CD4-positive, alpha-beta T cell (primary cell): ENCODE measurements at regions not wholly inside any gene's neighbourhood (a gene's known extent, or its start where the extent isn't known, plus 50 kb on each side); places are given as distances from the start of the nearest gene placed in this dataset.
A peak's percentile ranks its signal among the peaks of the same experiment; 100 is the strongest.
"Not testable (repeated sequence)": the region's sequence is repeated elsewhere in the genome, so short reads cannot be mapped to it uniquely, and the experiment has no call there.

Experiments
- ATAC-seq: fragments of 200-7000 bp; cut with Tn5 transposase; one replicate; pipeline ENCODE4 v1.10.0; 2022; ENCODE audit warnings: mild to moderate bottlenecking; ENCODE audit not compliant: poor library complexity
- CTCF ChIA-PET: fragments of 350-600 bp; sonication (Branson Sonifier 250); formaldehyde crosslinking; loops from one replicate; lab custom pipeline; 2021; ENCODE audit warnings: antibody characterized with exemption, inconsistent platforms; lab: Charles Lee
- POLR2A ChIA-PET: fragments of 350-600 bp; sonication (Branson Sonifier 250); formaldehyde crosslinking; loops from one replicate; lab custom pipeline; 2021; ENCODE audit warnings: antibody characterized with exemption, inconsistent platforms; lab: Charles Lee
- DNase-seq, 14 experiments: peaks; one replicate each; pipeline ENCODE4 v3.0.0-alpha.2; 2013 to 2020; ENCODE audit warnings: mixed read lengths in 2 of 14
- H3K27ac ChIP-seq, 2 donors: one replicate each; pipeline versions ENCODE4 v1.5.1 to v1.7.0; 2013; ENCODE audit warnings: low read length in 2 of 2, low read depth in 1 of 2, mild to moderate bottlenecking in 1 of 2
- H3K27me3 ChIP-seq, 2 experiments: 1 replicate in 1 of 2; 2 replicates in 1 of 2; pipeline versions ENCODE4 v1.6.1 to v1.7.0; 2013; ENCODE audit warnings: low read length in 2 of 2, control low read depth in 1 of 2, mild to moderate bottlenecking in 1 of 2, moderate library complexity in 1 of 2; ENCODE audit not compliant: insufficient read depth in 2 of 2, control insufficient read depth in 1 of 2
- H3K36me3 ChIP-seq: one replicate; pipeline ENCODE4 v1.6.1; 2013; ENCODE audit warnings: low read length, control low read depth; ENCODE audit not compliant: insufficient read depth
- H3K4me1 ChIP-seq: one replicate; pipeline ENCODE4 v1.6.1; 2013; ENCODE audit warnings: low read length, control low read depth; ENCODE audit not compliant: insufficient read depth
- H3K4me3 ChIP-seq: one replicate; pipeline ENCODE4 v1.5.1; 2013; ENCODE audit warnings: mild to moderate bottlenecking, low read length, moderate library complexity
- H3K9me3 ChIP-seq, 2 experiments: 1 replicate in 1 of 2; 2 replicates in 1 of 2; pipeline versions ENCODE4 v1.6.1 to v1.7.0; 2013; ENCODE audit warnings: low read length in 2 of 2, mild to moderate bottlenecking in 2 of 2, control low read depth in 1 of 2, moderate library complexity in 1 of 2; ENCODE audit not compliant: control insufficient read depth in 1 of 2, insufficient read depth in 1 of 2
- H3K27ac Mint-ChIP-seq: one replicate; pipeline ENCODE4 v1.8.0; 2020; ENCODE audit warnings: mixed read lengths
- H3K27me3 Mint-ChIP-seq: one replicate; pipeline ENCODE4 v1.8.0; 2021; ENCODE audit warnings: mixed read lengths
- H3K36me3 Mint-ChIP-seq: one replicate; pipeline ENCODE4 v1.8.0; 2021; ENCODE audit warnings: low read depth, mixed read lengths
- H3K4me1 Mint-ChIP-seq: one replicate; pipeline ENCODE4 v1.8.0; 2021; ENCODE audit warnings: low read depth, mixed read lengths
- H3K4me3 Mint-ChIP-seq: one replicate; pipeline ENCODE4 v1.8.0; 2020; ENCODE audit warnings: mild to moderate bottlenecking, mixed read lengths
- H3K9me3 Mint-ChIP-seq: one replicate; pipeline ENCODE4 v1.8.0; 2020; ENCODE audit warnings: mixed read lengths
- intact Hi-C, 2 experiments: fragments of 100-400 bp; cut with DNase I in 1 of 2; cut with micrococcal nuclease in 1 of 2; formaldehyde crosslinking; loops; one replicate each; pipeline versions ENCODE4 v1.15.1 to v1.9.0; 2023 to 2025; cut with DNase I, micrococcal nuclease
- TF ChIP-seq, protein P1 (sequence below): fragments of 200-600 bp; IDR thresholded peaks from one replicate; pipeline ENCODE4 v1.8.0; 2022; ENCODE audit warnings: antibody characterized with exemption, mild to moderate bottlenecking

GRCh38 chr6:28615616-28615954 lies 89.9 kb downstream of the GPX5 start:
- Histone ChIP-seq H3K9me3 (peaks cover 1 to 7% of the 10 kb centered on the region in 2 experiments), H3K4me3 (no peak overlapping the region), H3K4me1 (no peaks in the 10 kb centered on the region), H3K27me3 (peaks cover 46% of the 10 kb centered on the region in 2 experiments), H3K27ac (no peak overlapping the region), H3K36me3 (no peaks in the 10 kb centered on the region)
- POLR2A ChIA-PET = no interaction called here
- H3K27me3 Mint-ChIP-seq = peaks cover 91% of the 10 kb centered on the region
- intact Hi-C loops = no loop called here
- no peaks in the 10 kb centered on the region for H3K36me3 Mint-ChIP-seq
- no peak overlapping the region for H3K27ac Mint-ChIP-seq
- TF ChIP-seq, protein P1, sequence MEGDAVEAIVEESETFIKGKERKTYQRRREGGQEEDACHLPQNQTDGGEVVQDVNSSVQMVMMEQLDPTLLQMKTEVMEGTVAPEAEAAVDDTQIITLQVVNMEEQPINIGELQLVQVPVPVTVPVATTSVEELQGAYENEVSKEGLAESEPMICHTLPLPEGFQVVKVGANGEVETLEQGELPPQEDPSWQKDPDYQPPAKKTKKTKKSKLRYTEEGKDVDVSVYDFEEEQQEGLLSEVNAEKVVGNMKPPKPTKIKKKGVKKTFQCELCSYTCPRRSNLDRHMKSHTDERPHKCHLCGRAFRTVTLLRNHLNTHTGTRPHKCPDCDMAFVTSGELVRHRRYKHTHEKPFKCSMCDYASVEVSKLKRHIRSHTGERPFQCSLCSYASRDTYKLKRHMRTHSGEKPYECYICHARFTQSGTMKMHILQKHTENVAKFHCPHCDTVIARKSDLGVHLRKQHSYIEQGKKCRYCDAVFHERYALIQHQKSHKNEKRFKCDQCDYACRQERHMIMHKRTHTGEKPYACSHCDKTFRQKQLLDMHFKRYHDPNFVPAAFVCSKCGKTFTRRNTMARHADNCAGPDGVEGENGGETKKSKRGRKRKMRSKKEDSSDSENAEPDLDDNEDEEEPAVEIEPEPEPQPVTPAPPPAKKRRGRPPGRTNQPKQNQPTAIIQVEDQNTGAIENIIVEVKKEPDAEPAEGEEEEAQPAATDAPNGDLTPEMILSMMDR = no peak
- no peak for DNase-seq
- no peak overlapping the region for H3K4me3 Mint-ChIP-seq
- ATAC-seq = no peak
- H3K9me3 Mint-ChIP-seq = no peaks in the 10 kb centered on the region
- H3K4me1 Mint-ChIP-seq = no peaks in the 10 kb centered on the region
- CTCF ChIA-PET = no interaction called here

- CTCF ChIA-PET = no interaction called here
- Histone ChIP-seq H3K36me3 (no peaks in the 10 kb centered on the region), H3K9me3 (peaks cover 4 to 7% of the 10 kb centered on the region in 2 experiments), H3K27ac (no peak overlapping the region), H3K4me3 (no peak overlapping the region), H3K27me3 (peaks cover 45 to 46% of the 10 kb centered on the region in 2 experiments), H3K4me1 (no peaks in the 10 kb centered on the region)
- TF ChIP-seq, protein P1 = no peak
- H3K4me1 Mint-ChIP-seq = no peaks in the 10 kb centered on the region
- peaks cover 2% of the 10 kb centered on the region for H3K9me3 Mint-ChIP-seq
- H3K36me3 Mint-ChIP-seq = peaks cover 2% of the 10 kb centered on the region
- H3K27ac Mint-ChIP-seq = no peak overlapping the region
- ATAC-seq = no peak
- POLR2A ChIA-PET = no interaction called here
- DNase-seq = no peak
- H3K27me3 Mint-ChIP-seq = peaks cover 93% of the 10 kb centered on the region
- no peak overlapping the region for H3K4me3 Mint-ChIP-seq
- intact Hi-C loops = no loop called here
These were observed 90.5 kb downstream of the GPX5 start for GRCh38 chr6:28615955-28616747.

- Mint-ChIP-seq H3K27ac (no peak overlapping the region), H3K4me3 (no peak overlapping the region), H3K4me1 (no peaks in the 10 kb centered on the region), H3K27me3 (peaks cover 77% of the 10 kb centered on the region), H3K9me3 (peaks cover 7% of the 10 kb centered on the region), H3K36me3 (peaks cover 3% of the 10 kb centered on the region)
- intact Hi-C loops = no loop called here
- TF ChIP-seq, protein P1 = no peak
- DNase-seq = no peak
- ATAC-seq = no peak
- no peaks in the 10 kb centered on the region for H3K4me1 ChIP-seq
- POLR2A ChIA-PET = no interaction called here
- CTCF ChIA-PET = no interaction called here
- no peak overlapping the region for H3K4me3 ChIP-seq
- H3K9me3 ChIP-seq = peaks cover 4 to 7% of the 10 kb centered on the region in 2 experiments
- H3K36me3 ChIP-seq = no peaks in the 10 kb centered on the region
- H3K27me3 ChIP-seq = peaks cover 40 to 46% of the 10 kb centered on the region in 2 experiments
- H3K27ac ChIP-seq = no peak overlapping the region
These were observed 93.3 kb downstream of the GPX5 start for GRCh38 chr6:28618898-28619555.

GRCh38 chr6:28621268-28621667 lies 95.6 kb downstream of the GPX5 start:
- H3K4me1 ChIP-seq, H3K9me3 ChIP-seq, DNase-seq, H3K36me3 ChIP-seq, POLR2A ChIA-PET, H3K4me3 ChIP-seq, H3K4me1 Mint-ChIP-seq, H3K27ac Mint-ChIP-seq, intact Hi-C loops, H3K9me3 Mint-ChIP-seq, CTCF ChIA-PET, H3K27ac ChIP-seq, H3K36me3 Mint-ChIP-seq, ATAC-seq: not testable (repeated sequence)
- Mint-ChIP-seq H3K4me3 (peak overlapping the region; percentile 51), H3K27me3 (peaks cover 57% of the 10 kb centered on the region)
- H3K27me3 ChIP-seq = peaks cover 31 to 33% of the 10 kb centered on the region in 2 experiments

DNA sequence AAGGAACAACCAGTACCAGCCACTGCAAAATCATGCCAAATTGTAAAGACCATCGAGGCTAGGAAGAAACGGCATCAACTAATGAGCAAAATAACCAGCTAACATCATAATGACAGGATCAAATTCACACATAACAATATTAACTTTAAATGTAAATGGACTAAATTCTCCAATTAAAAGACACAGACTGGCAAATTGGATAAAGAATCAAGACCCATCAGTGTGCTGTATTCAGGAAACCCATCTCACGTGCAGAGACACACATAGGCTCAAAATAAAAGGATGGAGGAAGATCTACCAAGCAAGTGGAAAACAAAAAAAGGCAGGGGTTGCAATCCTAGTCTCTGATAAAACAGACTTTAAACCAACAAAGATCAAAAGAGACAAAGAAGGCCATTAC lies 97.6 kb downstream of the GPX5 start:
- Mint-ChIP-seq H3K9me3 (peaks cover 12% of the 10 kb centered on the region), H3K27me3 (peaks cover 44% of the 10 kb centered on the region)
- H3K4me1 ChIP-seq, CTCF ChIA-PET, H3K27ac ChIP-seq, H3K9me3 ChIP-seq, intact Hi-C loops, H3K36me3 Mint-ChIP-seq, H3K4me1 Mint-ChIP-seq, H3K36me3 ChIP-seq, H3K4me3 Mint-ChIP-seq, DNase-seq, POLR2A ChIA-PET, H3K27ac Mint-ChIP-seq, H3K4me3 ChIP-seq, ATAC-seq: not testable (repeated sequence)
- peaks cover 16 to 20% of the 10 kb centered on the region in 2 experiments for H3K27me3 ChIP-seq
